HuH-7 (cell line): ENCODE measurements at regions not wholly inside any gene's neighbourhood (a gene's known extent, or its start where the extent isn't known, plus 50 kb on each side); places are given as distances from the start of the nearest gene placed in this dataset.

Experiments used
- DNase-seq: peaks from one replicate; pipeline ENCODE4 v3.0.0; 2011; ENCODE audit warnings: low spot score

DNA sequence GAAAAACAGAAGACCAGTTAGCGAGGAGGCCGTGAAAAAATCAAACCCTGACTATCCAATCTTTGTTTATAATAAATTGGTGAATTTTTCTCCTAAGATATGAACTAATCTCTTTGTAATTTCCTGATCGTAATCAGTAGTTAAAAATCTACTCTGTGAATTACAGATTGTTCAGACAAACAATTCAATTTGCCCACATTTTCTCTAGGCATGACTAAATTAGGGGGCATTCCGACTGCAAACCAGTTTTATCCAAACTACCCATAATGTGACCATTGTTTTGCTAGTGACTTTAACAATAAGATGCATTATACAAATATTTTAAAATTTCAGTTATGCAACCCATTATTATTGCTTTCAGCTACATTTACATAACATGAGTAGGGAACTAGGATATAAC, 546.9 kb upstream of the ADAMTS5 start:
- no peak for DNase-seq

DNA sequence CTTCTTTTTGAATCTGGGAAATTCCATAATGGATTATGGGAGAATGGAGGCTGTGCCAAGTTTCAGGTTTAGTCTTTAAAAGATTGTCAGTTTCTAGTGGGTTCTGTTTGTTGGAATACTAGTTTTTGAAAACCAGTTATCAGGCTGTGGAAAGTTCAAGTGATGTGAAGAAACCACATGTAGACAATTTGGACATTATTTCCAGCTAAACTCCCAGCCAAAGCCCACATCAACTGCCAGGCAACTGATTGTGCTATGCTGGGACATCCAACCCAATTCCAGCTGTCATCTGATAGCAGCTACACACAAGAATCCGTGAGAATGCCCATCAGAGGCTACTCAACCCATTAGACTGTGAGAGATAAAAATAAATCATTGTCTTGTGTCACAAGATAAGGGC, 546.1 kb upstream of the ADAMTS5 start:
- DNase-seq: no peak

DNA sequence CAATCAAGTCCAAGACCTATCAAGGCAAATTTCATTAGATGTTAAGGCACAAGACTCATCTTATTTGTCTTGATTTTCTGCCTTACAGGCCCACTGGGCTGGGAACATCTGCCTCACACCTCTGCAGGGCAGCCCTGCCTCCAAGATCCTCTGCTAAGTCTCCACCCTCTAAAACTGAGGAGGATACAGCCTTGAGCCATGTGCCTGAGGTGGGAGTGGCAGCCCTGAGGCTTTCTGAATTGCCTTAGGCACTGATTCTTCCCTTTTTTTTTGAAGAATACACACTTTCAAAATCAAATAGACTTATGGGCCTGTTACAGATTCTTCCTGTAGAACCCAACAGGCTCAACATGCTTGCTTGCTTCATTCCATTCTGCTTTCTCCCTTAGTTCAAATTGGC, 544.3 kb upstream of the ADAMTS5 start:
- DNase-seq: no peak

GRCh38 chr21:27507695-27508094, 540.8 kb upstream of the ADAMTS5 start:
- no peak for DNase-seq

DNA sequence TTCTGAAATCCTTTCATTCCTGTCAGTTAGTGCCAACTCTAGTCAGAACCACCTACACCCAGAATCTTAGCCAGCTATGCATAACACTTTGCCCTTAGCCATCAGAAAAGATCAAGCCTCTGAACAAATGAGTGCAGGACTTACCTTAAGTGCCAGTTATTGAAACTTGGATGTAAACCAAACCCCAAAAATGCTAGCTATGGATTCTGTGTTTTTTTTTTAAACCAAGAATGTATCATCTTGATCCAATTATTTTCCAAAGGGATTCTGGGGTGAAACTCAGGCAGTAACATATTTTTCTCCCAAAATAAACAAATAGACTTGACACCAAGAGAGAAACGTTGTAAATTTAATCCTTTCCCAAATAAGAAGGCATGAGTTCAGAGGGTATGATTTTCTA, 538.6 kb upstream of the ADAMTS5 start:
- no peak for DNase-seq

GRCh38 chr21:27502801-27503200, 535.9 kb upstream of the ADAMTS5 start:
- DNase-seq: no peak

GRCh38 chr21:27498025-27498424, 531.1 kb upstream of the ADAMTS5 start:
- DNase-seq: no peak

DNA sequence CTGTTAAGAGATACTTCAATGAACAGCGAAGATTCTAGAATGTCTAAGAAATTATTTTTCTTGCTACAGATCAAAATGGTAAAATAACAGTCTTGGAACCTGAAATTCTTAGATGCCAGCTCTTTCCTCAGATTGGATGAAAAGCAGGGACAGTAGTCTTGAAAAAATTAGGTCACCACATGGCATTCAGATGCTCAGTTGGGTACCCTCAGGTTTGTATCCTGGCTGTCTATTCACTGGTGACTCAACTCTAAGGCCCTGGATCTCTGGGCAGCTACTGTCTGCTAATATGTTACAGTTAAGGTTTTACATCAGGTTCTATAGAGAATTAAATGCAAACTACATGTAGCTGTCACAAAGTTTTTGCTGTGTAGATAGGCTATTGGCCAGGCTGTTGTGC, 528.9 kb upstream of the ADAMTS5 start:
- no peak for DNase-seq

DNA sequence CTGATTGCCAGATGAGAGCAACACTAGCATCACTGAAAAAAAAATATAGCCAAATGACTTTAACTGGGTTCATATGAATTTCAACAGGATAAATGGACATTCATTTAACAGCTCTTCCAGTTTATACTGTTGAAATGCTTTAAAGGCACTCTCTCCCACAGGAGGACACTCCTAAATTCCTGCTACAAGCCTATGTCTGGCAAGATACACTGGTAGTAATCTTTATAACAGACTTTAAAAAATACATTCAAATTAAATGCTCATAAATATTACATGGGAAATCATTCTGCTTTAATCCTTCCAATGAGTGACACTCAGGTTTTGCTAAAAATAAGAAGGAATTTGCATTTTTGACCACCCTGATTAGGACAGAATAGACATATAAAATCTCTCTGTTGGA, 526.7 kb upstream of the ADAMTS5 start:
- no peak for DNase-seq

DNA sequence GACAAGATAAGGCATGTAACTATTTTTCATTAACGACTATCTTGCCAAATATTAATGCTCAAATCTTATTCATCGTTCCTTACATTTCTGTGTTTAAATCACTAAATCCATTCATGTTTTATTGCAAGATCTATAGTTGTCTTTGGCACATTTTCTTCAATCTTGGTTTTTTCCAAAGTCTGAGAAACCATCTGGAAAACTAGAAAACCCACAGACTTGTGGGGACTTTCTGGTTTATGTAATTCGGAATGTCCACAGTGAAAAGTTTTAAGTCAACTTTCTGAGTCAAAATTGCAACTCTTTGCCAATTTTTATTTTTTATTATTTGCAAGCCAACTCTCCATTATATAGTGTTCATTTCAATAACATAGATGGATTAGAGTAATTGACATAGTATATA, 520.8 kb upstream of the ADAMTS5 start:
- DNase-seq: no peak

GRCh38 chr21:27480841-27481261, 514.0 kb upstream of the ADAMTS5 start:
- no peak for DNase-seq

DNA sequence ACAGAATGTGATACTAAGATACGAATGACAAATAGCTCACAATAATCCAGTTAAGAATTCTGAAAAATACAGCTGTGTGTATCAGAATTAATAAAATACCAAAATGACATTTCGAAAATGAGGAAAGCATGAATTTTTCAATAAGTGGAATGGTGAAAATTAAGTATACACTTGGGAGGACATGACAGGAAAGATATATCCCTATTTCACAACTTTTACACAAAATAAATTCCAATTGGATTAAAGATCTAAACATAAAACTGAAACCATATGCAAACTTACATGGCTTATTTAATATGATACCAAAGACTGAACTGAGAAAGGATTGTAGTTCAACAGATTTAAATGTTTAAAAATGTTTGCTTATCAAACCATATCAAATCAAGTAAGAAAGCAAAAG, 510.4 kb upstream of the ADAMTS5 start:
- DNase-seq: no peak

- no peak for DNase-seq
Measured at GRCh38 chr21:27476696-27477095, 509.8 kb upstream of the ADAMTS5 start.

DNA sequence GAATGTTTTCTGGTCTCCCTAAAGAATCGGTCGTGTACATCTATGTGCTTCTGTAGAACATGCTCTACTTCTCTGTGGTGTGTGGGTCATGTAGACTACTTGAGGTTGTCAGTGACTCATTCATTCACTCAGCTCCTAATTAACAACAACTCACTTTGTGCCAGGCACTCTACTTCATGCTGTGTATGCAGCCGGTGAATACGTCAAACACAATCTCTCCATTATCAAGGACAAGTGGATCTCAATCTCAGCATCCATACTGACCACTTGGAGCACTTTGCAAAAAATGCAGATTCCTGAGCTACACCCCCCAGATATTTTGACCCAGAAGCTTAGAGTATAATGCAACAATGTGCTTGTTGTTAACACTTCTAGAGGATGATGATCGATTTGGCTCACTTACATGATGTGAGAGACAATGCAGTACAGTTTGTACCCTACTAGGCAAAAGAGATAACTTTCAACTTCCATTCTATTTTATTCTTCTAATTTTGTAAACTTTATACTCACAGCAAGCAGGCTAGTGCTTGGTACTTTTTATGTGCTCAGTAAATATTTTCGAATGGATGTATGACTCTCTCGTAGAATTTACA, 508.6 kb upstream of the ADAMTS5 start:
- no peak for DNase-seq

DNA sequence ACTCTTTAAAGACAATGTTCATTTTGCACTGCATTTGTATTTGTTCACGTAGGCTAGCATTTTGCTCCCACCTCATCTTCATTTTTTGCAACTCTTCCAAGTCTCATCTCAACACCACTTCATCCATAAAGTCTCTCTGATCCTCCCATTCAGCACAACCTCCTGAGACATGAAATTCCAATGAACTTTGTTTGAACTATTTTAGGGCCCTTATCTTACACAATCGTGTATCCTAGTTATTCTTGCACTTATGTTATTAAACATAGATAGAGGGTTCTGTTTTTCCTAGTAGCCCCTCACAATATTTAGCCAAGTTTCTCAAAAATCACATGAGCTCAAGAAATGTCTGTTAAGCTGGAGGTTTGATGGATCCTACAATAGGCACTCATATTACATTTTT, 500.5 kb upstream of the ADAMTS5 start:
- no peak for DNase-seq

DNA sequence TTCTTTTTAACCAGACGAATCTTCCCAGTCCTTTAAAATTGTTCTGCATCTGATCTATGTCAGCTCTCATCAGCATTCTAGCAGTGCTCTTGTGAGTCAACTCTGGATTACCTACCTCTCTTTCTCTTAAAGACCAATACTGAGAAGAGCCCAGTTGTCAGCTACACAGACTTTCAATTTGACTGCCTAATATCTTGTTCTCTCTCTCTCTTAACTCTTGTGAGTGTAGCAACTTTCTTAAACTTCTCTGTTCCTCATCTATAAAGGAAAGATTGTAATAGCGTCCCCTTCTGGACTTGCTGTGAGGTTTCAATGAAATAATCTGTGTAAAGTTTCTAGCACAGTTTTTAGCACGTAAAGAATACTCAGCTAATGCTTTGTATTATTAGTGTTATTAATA, 499.3 kb upstream of the ADAMTS5 start:
- no peak for DNase-seq

DNA sequence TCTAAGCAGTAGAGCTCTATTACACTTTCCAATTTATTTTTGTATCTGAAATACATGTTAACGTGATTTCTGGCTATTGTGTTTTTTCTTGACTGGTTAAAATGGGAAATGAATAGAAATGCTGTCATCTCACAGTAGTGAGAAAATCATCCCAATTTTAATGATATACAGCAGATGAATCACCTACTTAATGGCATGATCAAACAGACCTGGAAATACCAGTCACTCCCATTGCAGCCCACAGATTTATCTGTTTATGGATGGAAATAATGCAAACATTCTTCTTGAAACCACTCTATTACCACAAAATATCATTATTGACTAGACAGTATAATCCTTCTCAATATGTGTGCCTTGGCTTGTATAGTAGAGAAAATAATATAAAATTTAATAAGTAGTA, 497.8 kb upstream of the ADAMTS5 start:
- no peak for DNase-seq

- DNase-seq: no peak
Measured at GRCh38 chr21:27462726-27463125, 495.8 kb upstream of the ADAMTS5 start.

- no peak for DNase-seq
Measured at GRCh38 chr21:27454234-27454633, 487.3 kb upstream of the ADAMTS5 start.

DNA sequence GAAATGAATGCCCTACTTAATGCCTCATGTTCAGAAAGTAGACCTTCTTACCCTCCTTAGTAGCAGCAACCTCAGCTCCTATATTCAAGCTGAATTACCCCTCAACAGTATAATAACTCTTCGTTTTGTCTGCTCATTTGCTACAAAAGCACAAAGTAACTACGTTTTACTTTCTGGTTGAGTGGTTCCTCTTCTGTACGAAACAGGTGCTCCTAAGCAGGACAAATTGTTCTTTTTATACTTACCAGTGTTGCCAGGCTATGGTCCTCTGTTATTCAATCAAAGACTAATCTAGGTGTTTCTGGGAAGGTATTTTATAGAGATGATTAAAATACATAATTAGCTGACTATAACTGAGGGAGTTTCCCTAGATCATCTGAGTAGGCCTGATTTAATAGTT, 484.2 kb upstream of the ADAMTS5 start:
- no peak for DNase-seq

DNA sequence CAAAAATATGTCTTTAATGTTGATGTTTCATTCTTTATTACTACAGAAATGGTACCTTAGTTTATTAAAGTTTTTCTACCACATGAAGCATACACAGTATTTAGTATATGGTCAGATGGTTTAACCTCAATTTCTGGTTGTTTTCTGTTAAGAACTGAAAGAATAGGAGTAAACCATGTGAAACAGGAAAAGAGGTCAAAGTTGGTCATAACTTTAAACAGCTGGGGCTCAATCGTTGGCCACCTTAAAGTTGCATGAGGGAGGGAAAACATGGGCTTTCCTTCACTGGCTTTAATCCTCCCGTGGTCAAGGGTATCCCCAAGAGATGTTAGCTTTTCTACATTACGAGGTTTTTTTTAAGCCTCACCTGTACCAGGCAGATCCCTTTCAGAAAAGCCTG, 483.3 kb upstream of the ADAMTS5 start:
- DNase-seq: no peak

DNA sequence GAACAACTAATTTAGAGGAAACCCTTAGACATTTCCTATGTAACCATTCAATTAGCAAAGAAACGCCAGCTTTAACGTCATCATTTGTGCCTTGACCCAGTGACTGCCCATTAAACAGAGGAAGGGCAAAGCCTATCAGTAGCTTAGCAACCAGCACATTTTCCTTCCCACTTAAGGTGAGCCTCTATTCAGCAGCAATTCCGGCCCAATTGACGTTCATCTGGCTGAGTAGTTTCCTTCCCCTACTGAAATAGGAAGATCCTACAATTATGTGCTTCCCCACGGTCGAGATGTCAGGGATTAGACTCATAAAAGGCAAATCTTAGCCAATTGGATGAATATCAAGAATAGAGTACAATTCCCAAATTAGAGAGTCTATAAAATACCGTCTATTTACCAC, 482.1 kb upstream of the ADAMTS5 start:
- no peak for DNase-seq

DNA sequence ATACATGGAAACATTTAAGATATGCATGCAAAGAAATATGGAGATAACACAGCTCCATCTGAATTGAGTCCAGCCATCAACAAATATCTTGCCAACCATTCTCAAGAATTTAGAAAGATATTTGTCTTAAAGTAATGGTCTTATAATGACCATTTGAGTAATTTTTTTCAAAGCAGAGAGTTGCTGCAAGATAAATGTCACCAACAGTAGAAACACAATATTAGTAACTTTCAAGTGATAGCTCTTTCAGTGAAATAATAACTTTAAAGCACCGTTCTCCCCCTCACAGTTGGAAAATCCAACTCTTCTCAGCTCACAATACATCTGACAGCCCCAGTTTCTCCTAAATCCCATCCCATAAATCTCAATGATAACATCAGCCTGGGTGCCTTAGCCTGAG, 481.0 kb upstream of the ADAMTS5 start:
- no peak for DNase-seq

GRCh38 chr21:27429710-27430341, 462.9 kb upstream of the ADAMTS5 start:
- no peak for DNase-seq
